Glutamatergic neuron (in vitro differentiated cells): ENCODE measurements at regions not wholly inside any gene's neighbourhood (a gene's known extent, or its start where the extent isn't known, plus 50 kb on each side); places are given as distances from the start of the nearest gene placed in this dataset.
A peak's percentile ranks its signal among the peaks of the same experiment; 100 is the strongest.

ENCODE experiments used
- DNase-seq: peaks from one replicate; pipeline ENCODE4 v3.0.0; 2022
- H3K27ac Mint-ChIP-seq: one replicate; pipeline ENCODE4 v1.8.0; 2020; ENCODE audit warnings: mild to moderate bottlenecking, mixed read lengths, inconsistent platforms; ENCODE audit not compliant: unreplicated experiment
- H3K27me3 Mint-ChIP-seq: one replicate; pipeline ENCODE4 v1.8.0; 2020; ENCODE audit warnings: mild to moderate bottlenecking, moderate library complexity, mixed read lengths, inconsistent platforms; ENCODE audit not compliant: unreplicated experiment
- H3K36me3 Mint-ChIP-seq: one replicate; pipeline ENCODE4 v1.8.0; 2020; ENCODE audit warnings: mild to moderate bottlenecking, mixed read lengths, inconsistent platforms; ENCODE audit not compliant: unreplicated experiment
- H3K4me1 Mint-ChIP-seq: one replicate; pipeline ENCODE4 v1.8.0; 2020; ENCODE audit warnings: mild to moderate bottlenecking, low read depth, mixed read lengths, inconsistent platforms; ENCODE audit not compliant: unreplicated experiment
- H3K4me3 Mint-ChIP-seq: one replicate; pipeline ENCODE4 v1.8.0; 2020; ENCODE audit warnings: mild to moderate bottlenecking, mixed read lengths, inconsistent platforms; ENCODE audit not compliant: unreplicated experiment
- H3K9me3 Mint-ChIP-seq: one replicate; pipeline ENCODE4 v1.8.0; 2020; ENCODE audit warnings: mild to moderate bottlenecking, moderate library complexity, mixed read lengths, inconsistent platforms; ENCODE audit not compliant: unreplicated experiment
- CTCF ChIP-seq: fragments of 200-600 bp; sonication (generic); IDR thresholded peaks from one replicate; pipeline ENCODE4 v1.5.0; 2021; ENCODE audit not compliant: partially characterized antibody, unreplicated experiment

- Mint-ChIP-seq H3K4me1 (no peaks in the 10 kb centered on the region), H3K36me3 (no peaks in the 10 kb centered on the region), H3K27ac (no peak overlapping the region), H3K27me3 (no peaks in the 10 kb centered on the region), H3K4me3 (no peak overlapping the region), H3K9me3 (no peaks in the 10 kb centered on the region)
- DNase-seq: no peak
- no peak for TF ChIP-seq CTCF
Observed at GRCh38 chr18:39972521-39972920, 1982.5 kb upstream of the PIK3C3 start.

GRCh38 chr18:39969803-39970494, 1985.1 kb upstream of the PIK3C3 start:
- Mint-ChIP-seq H3K27ac (no peak overlapping the region), H3K9me3 (no peaks in the 10 kb centered on the region), H3K27me3 (no peaks in the 10 kb centered on the region), H3K4me3 (no peak overlapping the region), H3K36me3 (no peaks in the 10 kb centered on the region), H3K4me1 (no peaks in the 10 kb centered on the region)
- no peak for DNase-seq
- no peak for TF ChIP-seq CTCF

- Mint-ChIP-seq H3K27ac (no peak overlapping the region), H3K4me1 (no peaks in the 10 kb centered on the region), H3K36me3 (no peaks in the 10 kb centered on the region), H3K27me3 (no peaks in the 10 kb centered on the region), H3K4me3 (no peak overlapping the region), H3K9me3 (no peaks in the 10 kb centered on the region)
- TF ChIP-seq CTCF: peak; percentile 64
- DNase-seq: no peak
Observed at GRCh38 chr18:39966275-39966674, 1988.8 kb upstream of the PIK3C3 start.

GRCh38 chr18:39962546-39962945, 1992.5 kb upstream of the PIK3C3 start:
- no peak overlapping the region for H3K27ac Mint-ChIP-seq
- no peaks in the 10 kb centered on the region for H3K36me3 Mint-ChIP-seq
- H3K27me3 Mint-ChIP-seq: no peaks in the 10 kb centered on the region
- H3K4me1 Mint-ChIP-seq: no peaks in the 10 kb centered on the region
- no peaks in the 10 kb centered on the region for H3K9me3 Mint-ChIP-seq
- no peak for TF ChIP-seq CTCF
- no peak overlapping the region for H3K4me3 Mint-ChIP-seq
- DNase-seq: no peak

GRCh38 chr18:39960550-39960949, 1994.5 kb upstream of the PIK3C3 start:
- H3K4me1 Mint-ChIP-seq: no peaks in the 10 kb centered on the region
- H3K27ac Mint-ChIP-seq: no peak overlapping the region
- H3K36me3 Mint-ChIP-seq: no peaks in the 10 kb centered on the region
- no peaks in the 10 kb centered on the region for H3K9me3 Mint-ChIP-seq
- no peak overlapping the region for H3K4me3 Mint-ChIP-seq
- TF ChIP-seq CTCF: no peak
- DNase-seq: no peak
- no peaks in the 10 kb centered on the region for H3K27me3 Mint-ChIP-seq
